CD4-positive, alpha-beta T cell treated with Interleukin-6 for 4 hours (primary cell): ENCODE measurements at regions not wholly inside any gene's neighbourhood (a gene's known extent, or its start where the extent isn't known, plus 50 kb on each side); places are given as distances from the start of the nearest gene placed in this dataset.

ENCODE experiments used
- DNase-seq: peaks from one replicate; pipeline ENCODE4 v3.0.0-alpha.2; 2020; ENCODE audit warnings: mixed read lengths

DNA sequence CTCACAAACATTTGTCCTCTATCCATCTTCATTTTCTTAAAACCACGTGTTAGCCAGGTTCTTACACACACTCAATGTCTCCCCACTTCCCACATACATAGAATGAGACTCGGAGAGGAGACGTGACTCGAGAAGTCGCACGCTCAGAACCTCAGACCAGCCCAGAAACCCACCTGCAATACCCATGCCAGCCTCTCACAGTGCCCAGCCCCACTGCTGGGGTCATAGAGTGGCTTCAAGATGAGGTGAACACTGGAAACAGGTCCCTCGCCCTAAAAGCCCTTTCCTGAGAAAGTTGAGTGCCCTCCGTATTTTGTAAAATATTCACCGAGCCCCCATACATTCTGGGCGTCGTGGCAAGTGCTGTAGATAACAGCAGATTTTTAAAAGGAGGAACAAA lies 487.4 kb downstream of the EIPR1 start:
- no peak for DNase-seq

DNA sequence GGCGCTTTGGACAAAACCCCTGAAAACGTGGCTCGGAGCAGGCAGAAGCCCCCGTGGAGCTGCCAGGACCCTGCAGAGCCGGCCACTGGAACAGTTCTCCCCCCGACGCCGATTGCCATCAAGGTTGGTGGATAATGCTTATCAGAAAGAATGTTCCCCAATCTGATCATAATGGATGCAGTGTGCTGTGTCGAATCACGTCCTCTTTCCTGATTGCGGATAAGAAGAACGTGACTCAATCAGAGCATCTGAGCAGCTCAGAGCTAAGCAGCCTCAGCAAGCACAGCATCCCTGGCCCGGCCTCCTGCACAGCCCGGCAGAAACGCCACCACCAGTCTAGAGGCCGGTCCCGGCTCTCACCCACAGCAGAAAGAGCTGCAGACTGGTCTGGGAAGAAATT lies 488.0 kb downstream of the EIPR1 start:
- no peak for DNase-seq

DNA sequence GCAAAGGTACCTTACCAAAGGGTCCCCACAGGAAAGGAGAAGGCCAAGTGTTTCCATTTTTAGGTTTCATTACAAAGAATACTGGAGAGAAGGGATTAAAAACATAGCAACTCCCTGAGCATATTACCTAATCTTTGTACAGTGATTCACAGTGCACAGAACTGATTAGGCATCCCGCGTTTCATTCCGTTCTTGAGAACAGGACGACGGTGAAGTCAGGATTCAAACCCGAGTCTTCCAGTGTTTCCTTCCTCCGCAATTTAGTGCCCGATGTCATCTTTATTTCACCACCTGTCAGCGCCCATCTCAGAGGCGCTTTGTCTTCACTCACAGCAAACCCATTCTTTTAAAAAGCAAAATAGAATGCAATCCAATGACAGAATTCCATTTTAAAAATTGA lies 488.5 kb downstream of the EIPR1 start:
- no peak for DNase-seq

DNA sequence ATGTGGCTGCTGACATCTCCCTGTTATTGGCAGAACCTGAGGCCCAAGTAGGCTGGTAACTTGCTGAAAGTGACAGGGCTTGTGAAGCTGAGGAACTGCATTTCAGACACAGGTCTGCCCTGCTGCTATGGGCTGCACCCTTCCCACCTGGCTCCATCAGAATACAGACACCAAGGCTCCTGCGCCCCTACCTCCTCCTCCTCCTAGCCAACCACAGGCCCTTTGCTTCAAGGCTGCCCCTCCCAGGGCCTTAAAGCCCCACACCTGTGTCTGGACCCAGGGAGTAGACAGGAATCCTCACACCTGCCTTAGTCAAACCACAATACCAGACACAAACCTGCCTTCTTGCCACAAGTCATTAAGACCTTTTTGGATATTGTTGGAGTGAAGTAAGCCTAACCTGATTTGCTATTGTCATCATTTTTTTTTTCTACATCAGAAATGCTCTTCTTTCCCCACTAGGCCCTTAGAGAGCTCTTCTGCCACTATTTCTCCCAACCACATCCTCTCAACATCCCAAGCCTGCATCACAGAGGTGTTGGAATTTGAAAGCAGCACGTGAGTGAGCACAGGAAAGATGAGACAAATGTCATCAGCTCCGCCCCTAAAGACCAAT lies 489.7 kb downstream of the EIPR1 start:
- no peak for DNase-seq

DNA sequence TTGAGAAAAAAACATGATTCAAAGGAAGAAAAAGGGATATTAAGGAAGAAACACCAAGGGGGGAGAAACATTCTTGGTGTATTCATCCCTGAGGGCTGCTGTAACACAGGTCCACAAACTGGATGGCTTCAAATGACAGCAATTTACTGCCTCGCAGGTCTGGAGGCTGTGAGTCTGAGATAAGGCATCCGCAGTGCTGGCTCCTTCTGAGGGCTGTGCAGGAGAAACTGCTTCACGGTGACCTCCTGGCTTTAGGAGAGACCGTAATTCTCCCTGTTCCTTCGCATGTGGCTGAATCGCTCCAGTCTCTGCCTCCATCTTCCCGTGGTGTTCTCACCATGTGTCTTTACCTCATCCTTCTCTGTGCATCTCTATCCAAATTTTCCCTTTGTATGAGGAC lies 490.7 kb downstream of the EIPR1 start:
- no peak for DNase-seq

DNA sequence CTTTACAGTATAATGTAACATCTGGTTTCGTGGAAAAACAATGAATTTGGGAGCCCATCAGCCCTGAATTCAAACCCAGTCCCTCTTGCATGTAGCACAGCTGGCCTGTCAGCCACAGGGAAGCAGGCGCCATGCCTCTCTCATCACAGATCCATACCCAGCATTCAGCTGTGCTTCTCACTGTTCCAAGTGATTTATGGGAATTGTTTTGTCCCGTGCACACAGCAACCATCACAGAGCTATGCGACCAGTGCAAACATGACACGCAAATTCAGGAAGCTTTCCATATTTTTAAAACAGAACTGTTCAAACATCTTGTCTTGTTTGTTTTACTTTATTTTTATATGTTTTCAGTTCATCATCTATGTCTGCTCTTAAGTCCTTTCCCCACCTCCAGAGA lies 496.1 kb downstream of the EIPR1 start:
- DNase-seq, result no peak

DNA sequence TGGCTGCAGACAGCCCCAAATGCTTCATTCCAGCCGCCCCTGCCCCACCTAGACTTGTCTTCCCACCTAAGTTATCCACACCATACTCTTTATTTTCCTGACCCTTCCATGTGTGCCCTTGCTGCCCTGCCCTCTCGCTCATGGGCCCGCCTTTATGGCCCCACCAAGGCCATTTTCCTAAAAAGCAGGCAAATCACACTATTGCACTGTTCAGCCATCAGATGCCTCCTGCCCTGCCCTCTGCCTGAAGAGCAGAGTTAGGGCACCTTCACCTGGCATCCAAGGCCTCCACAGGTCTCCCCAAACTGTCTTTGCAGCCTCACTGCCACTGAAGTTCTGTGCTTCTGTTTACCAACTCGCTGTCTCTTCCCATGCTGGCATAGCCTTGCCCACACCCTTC lies 496.7 kb downstream of the EIPR1 start:
- no peak for DNase-seq

DNA sequence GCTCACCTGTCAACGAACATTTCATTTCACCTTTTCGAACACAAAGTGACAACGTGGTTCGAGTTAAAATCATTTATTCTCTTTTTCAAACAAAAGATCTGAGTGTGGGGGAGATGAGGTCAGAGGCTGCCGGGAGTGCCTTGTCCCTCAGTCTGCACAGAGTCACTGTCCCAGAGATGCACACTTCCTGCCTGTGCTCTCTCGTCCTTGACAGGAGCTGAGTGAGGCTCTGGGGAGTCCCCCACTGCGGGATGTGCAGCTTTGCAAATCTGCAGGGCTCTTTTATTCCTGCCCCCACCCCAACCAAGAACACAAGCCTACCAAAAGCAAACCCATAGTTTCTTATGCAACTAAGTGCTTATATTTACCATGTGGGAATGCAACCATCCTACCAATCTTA lies 497.8 kb downstream of the EIPR1 start:
- DNase-seq, result no peak

DNA sequence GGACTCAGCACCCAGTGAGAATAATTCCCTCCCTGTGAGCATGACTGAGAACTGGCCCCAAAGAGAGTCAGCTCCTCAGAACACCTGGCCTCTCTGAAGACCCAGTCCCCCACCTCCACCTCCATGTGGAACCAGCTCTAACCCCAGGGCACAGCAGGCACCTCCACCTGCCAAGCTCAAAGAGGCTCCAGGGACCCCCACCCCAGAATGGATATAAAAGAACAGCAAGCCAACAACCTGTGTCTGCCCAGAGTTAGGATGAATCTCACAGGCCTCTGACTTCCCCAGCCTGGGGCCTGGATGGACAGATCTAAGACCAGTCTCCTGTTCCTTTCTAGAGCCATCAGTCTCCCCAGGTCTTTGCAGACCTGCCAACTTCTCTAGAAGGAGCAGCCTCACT lies 498.5 kb downstream of the EIPR1 start:
- DNase-seq, result no peak

DNA sequence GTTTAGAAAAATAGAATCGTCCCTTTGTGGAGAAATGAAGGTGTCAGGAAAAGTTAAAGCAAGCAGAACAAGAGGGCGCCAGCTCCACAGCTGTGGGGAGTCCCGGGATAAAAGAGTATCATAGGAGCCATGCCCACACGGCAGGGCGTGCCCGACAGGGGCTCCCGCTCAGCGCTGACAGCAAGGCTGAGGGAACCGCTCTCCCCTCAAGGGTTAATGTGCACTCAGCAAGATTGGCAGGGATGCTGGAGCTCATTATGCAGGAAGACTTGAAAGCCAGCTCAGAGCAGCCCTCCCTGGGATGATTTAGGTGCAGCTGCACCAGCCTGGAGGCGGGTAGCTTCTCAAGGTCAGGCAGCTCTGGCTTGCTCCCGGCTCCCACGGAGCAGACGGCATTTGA lies 500.2 kb downstream of the EIPR1 start:
- DNase-seq, result no peak

DNA sequence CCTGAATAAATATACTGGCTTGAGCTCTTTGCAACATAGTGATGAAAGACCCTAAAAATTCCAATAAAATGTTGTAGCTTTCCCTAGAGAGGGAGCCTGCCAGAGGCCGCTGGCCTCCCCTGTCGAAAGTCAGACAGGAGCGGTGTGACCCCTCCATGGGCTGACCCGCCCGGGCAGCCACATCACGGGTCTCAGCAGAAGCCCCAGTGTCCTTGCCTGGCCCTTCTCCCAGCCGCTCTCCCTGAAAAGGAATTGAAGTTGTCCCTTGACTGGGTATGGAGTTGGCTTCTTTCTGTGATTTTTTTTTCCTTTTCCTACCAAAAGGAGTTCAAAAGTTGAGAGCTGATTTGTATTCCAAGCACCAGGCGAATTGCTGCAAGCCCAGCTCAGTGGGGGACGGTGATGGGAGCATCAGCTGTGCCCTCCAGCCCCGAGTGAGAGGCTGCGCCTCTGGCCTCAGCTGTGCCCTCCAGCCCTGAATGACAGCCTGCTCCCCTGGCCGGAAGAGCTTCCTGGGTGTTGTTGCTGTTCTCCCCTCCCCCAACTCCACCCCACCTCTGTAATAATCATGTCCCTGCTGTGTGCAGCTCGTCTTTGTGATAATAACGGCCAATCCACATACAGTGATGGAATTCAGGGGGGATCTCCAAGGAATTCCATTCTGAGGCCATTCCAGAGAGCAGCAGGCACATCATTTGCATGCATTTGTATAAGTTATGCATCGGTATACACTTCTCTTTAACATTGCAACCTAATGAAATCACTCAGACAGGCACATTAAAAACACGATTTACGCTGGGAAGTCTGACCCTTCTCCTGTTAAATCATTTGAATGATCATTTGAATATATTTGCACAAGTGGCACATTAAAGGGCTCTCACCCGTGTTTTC lies 501.0 kb downstream of the EIPR1 start:
- no peak for DNase-seq

DNA sequence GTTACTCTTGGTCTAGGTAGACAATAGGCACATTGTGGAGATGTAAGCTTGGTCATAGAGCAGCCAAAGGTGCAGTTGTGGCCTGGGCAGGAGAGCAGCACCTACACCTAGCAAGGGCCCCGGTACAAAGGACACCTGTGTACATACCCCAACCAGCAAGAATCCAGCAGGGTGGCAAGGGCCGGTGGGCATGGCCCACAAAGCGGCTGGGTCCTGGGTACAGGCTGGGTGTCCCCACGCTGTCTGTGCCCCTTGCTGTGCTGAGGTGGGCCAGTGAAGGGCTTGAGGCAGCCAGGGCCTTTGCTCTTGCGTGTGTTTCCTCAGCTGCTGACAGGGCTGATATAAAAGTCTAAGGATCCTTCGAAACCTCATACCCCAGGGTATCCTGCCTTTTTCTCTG lies 501.8 kb downstream of the EIPR1 start:
- no peak for DNase-seq

DNA sequence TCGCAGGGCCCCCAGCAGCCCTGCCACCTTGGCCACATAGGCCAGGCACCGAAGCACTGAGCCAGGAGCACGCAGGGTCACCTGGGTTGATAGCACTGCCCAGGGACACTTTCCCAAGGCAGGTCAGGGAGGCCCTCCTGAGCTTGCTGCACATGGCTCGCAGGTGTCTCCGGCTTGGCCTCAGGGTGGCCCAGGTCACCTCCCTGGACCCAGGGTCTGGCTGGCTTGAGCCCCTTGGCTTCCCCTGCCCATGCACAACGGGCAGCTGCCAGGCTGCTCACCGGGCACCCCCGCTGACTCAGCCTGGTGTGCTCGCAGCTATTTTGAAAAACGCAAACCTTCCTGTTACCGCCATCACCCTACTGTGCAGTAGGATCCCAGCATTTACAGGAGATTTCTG lies 502.3 kb downstream of the EIPR1 start:
- no peak for DNase-seq

DNA sequence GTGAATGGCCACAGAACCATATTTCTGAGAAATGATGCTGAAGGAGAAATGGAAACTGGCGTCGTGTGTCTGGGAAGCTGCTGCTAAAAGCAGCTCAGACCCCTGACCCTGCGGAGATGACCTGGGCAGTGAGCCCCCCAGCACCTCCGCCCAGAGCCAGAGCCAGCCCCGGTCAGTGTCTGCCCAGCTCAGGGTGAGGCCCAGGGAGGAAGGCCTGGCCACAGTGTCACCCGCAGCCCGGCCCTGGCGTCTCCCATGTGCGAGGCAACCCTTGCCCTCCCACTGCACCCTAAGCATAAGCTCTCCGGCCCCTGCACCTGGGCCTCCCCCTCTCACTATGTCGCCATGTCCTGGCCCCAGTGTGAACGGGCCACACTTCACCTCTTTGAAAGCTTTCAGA lies 502.8 kb downstream of the EIPR1 start:
- no peak for DNase-seq

DNA sequence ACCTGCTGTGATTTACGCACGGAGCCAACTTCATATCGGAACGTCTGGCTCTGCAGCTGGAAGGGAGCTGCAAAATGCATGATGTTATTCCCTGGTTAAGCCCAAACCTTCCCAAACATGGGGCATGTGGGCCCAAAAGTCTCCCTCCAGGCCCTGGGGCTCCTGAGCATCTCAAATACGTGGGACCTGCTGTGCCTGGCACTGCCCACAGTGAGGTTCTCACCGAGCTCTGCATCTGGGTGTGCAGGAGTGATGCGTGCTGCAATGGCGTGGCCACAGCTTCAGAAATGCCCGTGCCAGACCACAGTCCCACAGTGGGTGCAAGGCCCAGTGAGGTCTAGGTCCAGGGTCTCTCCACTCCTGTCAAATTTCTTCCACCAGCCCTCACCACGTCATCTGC lies 503.3 kb downstream of the EIPR1 start:
- DNase-seq, result no peak

DNA sequence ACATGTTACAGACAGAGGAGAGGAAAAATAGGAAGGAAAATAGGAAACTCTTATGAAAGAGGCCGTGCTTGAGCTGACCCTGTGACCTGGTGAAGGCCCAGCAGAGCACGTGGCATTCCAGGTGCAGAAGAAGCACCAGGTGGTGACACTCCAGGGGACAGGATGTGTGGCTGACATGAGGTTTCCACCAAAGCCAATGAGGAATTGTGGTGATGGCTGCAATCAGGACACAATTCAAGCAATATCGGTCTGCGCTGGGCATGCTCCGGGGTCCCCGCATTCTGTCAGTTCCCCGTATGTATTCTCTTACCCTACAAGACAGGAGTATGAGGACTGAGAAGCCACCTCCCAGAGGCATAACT lies 504.2 kb downstream of the EIPR1 start:
- no peak for DNase-seq

DNA sequence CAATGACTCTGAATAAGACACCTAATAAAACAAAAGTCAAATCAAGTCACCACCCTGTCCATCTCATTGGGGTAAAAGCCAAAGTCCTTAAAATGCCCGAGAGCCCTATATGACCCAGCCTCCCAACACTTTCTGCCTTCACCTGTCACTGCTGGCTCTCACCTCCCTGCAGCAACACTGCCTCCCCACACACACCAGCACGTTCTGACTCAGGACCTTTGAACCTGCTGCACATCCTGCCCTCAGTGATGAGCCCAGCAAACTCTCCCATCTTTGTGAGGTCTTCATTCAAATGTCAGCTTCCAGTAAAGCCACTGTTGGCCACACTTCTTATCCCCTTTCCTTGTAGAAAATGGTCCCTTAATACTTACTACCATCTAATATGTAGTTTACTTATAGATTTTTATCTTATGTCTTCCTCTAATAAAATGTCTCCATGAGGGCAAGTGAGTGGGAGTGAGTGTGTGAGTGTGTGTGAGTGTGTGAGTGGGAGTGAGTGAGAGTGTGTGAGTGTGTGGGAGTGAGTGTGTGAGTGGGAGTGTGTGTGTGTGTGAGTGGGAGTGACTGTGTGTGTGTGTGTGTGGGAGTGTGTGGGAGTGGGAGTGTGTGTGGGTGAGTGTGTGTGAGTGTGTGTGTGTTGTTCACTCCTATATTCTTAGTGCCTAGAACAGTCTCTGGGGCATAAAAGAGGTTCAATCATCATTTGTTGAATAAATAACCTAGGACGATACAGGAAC lies 504.7 kb downstream of the EIPR1 start:
- no peak for DNase-seq

DNA sequence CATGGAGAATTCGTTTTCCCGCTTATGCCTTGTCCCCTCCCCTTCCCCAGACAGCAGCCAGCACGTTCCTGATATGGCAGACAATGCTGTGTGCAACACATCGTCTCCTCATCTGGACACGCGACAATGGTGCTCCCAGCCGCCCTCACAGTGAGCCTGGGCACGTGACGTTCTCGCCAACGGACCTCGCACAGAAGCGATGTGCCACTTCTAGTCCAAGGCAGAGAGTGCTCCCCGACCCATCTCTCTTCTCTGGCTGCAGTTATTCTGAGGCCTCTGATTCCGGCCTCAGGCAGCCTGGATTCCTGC lies 505.4 kb downstream of the EIPR1 start:
- no peak for DNase-seq

DNA sequence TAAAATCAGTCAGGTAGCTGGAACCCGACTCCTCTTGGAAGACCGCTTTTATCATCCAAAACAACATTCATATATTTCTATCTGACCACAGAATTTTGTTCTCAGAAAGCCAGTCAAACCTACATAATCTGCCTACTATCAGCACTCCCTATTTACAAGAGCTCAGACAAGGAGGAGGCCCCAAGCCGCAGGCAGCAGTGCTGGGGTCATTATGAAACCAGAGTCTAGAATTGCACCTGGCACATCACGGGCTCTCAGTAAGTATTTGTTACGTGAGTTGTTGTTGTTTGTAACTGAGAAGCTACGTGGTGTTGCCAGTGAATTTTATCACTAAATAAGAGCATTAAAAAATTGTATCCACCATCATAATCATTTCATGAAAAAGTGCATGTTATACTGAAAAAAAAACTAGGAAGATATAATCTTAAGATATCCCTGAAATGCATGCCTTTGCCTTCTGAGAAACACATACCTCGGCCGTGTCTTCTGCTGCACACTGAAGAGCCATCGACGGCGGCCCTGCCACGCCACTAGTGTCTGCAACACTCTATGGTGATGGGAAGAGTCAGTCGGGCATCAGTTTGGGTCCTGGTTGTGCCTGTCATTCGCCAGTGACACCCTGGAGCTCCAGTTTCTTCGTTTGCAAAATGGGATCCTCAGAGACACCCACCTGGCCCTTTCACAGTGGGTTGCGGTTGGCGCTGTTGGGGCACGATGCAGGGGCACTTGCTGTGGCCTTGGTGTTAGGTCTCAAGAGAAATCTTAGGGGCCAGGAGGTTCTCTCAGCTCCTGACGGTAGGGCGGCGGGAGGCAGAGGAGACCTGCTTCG lies 505.9 kb downstream of the EIPR1 start:
- DNase-seq, result no peak

DNA sequence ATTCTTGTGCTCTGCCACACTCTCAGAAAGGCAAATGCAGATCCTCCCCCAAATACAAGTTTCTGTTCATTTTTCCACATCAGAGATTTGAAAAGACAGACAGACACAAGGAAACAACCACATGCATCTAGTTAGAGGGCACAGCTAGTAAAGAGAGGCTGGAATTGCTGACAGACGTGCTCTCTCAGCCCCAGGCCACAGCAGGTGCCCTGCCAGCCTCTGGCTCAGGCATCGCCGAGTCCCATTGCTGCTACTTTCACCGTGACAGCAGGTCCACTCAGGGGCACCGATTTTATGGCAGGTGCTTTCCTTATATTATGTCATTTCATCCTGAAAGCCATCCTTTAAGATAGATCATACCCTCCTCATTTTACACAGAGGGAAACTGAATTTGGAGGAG lies 507.5 kb downstream of the EIPR1 start:
- no peak for DNase-seq

DNA sequence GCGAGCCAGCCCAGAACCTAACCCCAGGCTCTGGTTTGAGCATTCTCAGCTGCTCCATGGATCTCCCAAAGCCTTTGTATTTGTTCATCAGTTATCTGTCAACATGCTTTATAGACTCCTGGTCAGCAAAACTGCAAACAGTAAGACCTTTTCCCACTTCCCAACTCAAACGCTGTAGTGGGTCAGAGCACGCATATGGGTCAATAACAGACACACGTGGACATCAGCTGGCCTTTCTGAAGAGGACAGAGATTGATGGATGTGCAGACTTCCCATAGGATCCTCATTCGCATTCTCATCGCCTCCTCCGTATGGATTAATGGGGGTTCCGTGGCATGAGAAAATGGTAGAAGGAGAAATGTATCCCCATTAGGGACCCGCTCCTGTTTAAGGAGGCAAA lies 508.1 kb downstream of the EIPR1 start:
- DNase-seq, result no peak

DNA sequence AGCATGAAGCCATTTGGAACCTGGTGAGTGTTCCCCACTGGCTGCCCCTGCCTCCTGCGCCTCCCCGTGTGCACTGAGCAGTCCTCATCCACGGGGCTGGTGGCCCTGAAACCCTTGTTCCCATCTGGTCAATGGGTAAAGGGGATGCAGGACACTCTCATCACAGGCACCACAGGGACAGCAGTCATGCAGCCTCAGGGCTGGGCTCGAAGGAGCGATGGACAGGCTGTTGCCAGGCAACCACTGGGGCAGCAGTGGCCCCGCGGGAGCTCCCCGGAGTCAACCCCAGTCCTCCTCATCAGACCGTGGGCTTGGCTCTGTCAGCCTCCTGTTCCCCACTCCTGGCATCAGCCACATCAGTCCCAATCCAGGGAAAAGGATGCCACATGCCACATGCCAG lies 509.5 kb downstream of the EIPR1 start:
- no peak for DNase-seq

DNA sequence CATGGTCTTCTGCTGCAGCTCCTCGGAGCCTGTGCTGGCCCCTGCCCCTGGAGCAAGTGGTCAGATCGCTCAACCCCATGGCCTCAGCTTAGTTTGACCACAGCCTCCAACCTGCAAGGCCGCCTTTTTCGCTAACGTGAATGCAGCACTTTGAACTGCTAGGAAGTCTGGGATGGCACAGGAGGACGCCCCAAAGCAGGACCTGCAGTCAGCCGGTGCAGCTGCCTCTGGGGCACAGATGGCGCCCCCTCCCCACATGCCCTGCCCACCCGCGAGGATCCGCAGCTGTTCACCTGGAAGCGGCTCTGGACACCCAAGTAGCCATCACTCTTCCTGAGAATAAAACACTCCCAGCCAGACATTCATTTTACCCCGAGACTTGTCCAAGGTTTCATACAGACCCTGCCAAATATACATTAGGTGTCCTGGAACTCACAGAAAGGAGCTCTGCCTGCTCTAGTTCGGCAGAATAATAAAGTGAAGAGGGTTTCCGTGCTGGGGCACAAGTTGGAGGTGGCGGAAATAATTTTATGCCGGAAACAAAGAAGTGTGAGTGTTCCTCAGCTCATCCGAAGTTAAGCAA lies 510.1 kb downstream of the EIPR1 start:
- no peak for DNase-seq
